ENCODE measurements at regions not wholly inside any gene's neighbourhood (a gene's known extent, or its start where the extent isn't known, plus 50 kb on each side); places are given as distances from the start of the nearest gene placed in this dataset.

- no peak for TF ChIP-seq YY1 (IDR thresholded peaks at IDR 0.05; ENCODE audit: low read depth)
- TF ChIP-seq CREB1 (IDR thresholded peaks at IDR 0.05; ENCODE audit: low read depth): no peak
- no peak for TF ChIP-seq ZBTB7A (IDR thresholded peaks at IDR 0.05; ENCODE audit: low read depth)
- TF ChIP-seq RAD21 (IDR thresholded peaks at IDR 0.05; ENCODE audit: low read depth): no peak
- TF ChIP-seq CEBPB (IDR thresholded peaks at IDR 0.05): no peak
- no peak for TF ChIP-seq TEAD4 (IDR thresholded peaks at IDR 0.05)
- TF ChIP-seq EP300 (IDR thresholded peaks at IDR 0.05; ENCODE audit: borderline replicate concordance): no peak
Measured at GRCh38 chr13:31469377-31469776, 269.6 kb downstream of the B3GLCT start.

DNA sequence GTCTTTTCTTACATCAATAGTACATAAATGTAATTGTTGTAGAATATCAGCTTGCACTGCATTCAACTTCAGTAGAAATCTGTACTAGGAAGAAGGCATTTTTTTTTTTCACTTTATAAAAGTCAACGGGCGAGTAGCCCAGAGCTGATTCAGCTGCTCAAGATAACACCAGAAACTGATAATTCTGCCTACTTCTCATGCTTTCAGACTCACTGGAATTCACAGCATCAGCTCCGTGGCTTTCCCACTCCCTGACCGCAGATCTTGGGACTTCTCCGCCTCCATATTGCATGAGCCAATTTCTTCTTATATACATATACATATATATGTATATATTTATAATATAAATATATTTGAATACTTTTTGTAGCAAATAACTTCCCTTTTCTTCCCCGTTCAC, 263.1 kb upstream of the RXFP2 start:
- TF ChIP-seq CREB1 (IDR thresholded peaks at IDR 0.05; ENCODE audit: low read depth): no peak
- TF ChIP-seq TAF1 (IDR thresholded peaks at IDR 0.05; ENCODE audit: low read depth): no peak
- TF ChIP-seq ZBTB7A (IDR thresholded peaks at IDR 0.05; ENCODE audit: low read depth): no peak
- no peak for TF ChIP-seq RAD21 (IDR thresholded peaks at IDR 0.05; ENCODE audit: low read depth)
- no peak for TF ChIP-seq USF1 (IDR thresholded peaks at IDR 0.05)
- TF ChIP-seq FOXM1 (IDR thresholded peaks at IDR 0.05; ENCODE audit: borderline replicate concordance, low read depth): no peak
- no peak for TF ChIP-seq NFIC (IDR thresholded peaks at IDR 0.05)
- no peak for TF ChIP-seq TCF12 (IDR thresholded peaks at IDR 0.05; ENCODE audit: low read depth)
- TF ChIP-seq TEAD4 (IDR thresholded peaks at IDR 0.05): no peak
- TF ChIP-seq MAX (IDR thresholded peaks at IDR 0.05): no peak
- TF ChIP-seq EP300 (IDR thresholded peaks at IDR 0.05; ENCODE audit: borderline replicate concordance): no peak
- no peak for TF ChIP-seq REST (IDR thresholded peaks at IDR 0.05; ENCODE audit: low read depth)

GRCh38 chr13:31476753-31477152, 262.6 kb upstream of the RXFP2 start:
- no peak for TF ChIP-seq TAF1 (IDR thresholded peaks at IDR 0.05; ENCODE audit: low read depth)
- no peak for TF ChIP-seq MAX (IDR thresholded peaks at IDR 0.05)
- TF ChIP-seq USF1 (IDR thresholded peaks at IDR 0.05): no peak
- no peak for TF ChIP-seq CEBPB (IDR thresholded peaks at IDR 0.05)
- no peak for TF ChIP-seq NFIC (IDR thresholded peaks at IDR 0.05)
- TF ChIP-seq REST (IDR thresholded peaks at IDR 0.05; ENCODE audit: low read depth): no peak
- no peak for TF ChIP-seq FOXM1 (IDR thresholded peaks at IDR 0.05; ENCODE audit: borderline replicate concordance, low read depth)
- no peak for TF ChIP-seq YY1 (IDR thresholded peaks at IDR 0.05; ENCODE audit: low read depth)
- no peak for TF ChIP-seq CREB1 (IDR thresholded peaks at IDR 0.05; ENCODE audit: low read depth)

- TF ChIP-seq EP300 (IDR thresholded peaks at IDR 0.05; ENCODE audit: borderline replicate concordance): no peak
Measured at GRCh38 chr13:31477961-31478360, 261.4 kb upstream of the RXFP2 start.

- no peak for TF ChIP-seq TCF12 (IDR thresholded peaks at IDR 0.05; ENCODE audit: low read depth)
Measured at GRCh38 chr13:31485183-31485582, 254.1 kb upstream of the RXFP2 start.

- TF ChIP-seq REST (IDR thresholded peaks at IDR 0.05; ENCODE audit: low read depth): no peak
- no peak for TF ChIP-seq EP300 (IDR thresholded peaks at IDR 0.05; ENCODE audit: borderline replicate concordance)
- no peak for TF ChIP-seq ZBTB7A (IDR thresholded peaks at IDR 0.05; ENCODE audit: low read depth)
- no peak for TF ChIP-seq YY1 (IDR thresholded peaks at IDR 0.05; ENCODE audit: low read depth)
- no peak for TF ChIP-seq RAD21 (IDR thresholded peaks at IDR 0.05; ENCODE audit: low read depth)
- TF ChIP-seq TEAD4 (IDR thresholded peaks at IDR 0.05): no peak
- TF ChIP-seq EGR1 (IDR thresholded peaks at IDR 0.05): no peak
- TF ChIP-seq CEBPB (IDR thresholded peaks at IDR 0.05): no peak
- no peak for TF ChIP-seq USF1 (IDR thresholded peaks at IDR 0.05)
- TF ChIP-seq MAX (IDR thresholded peaks at IDR 0.05): no peak
Measured at GRCh38 chr13:31485651-31486051, 253.7 kb upstream of the RXFP2 start.
